DND-41 (cell line): ENCODE measurements at regions not wholly inside any gene's neighbourhood (a gene's known extent, or its start where the extent isn't known, plus 50 kb on each side); places are given as distances from the start of the nearest gene placed in this dataset.
"Not testable (repeated sequence)": the region's sequence is repeated elsewhere in the genome, so short reads cannot be mapped to it uniquely, and the experiment has no call there.

ENCODE experiments used
- ATAC-seq: fragments of 200-7000 bp; cut with Tn5 transposase; 3 replicates; pipeline ENCODE4 v1.9.1; 2021; ENCODE audit warnings: low read depth; ENCODE audit not compliant: insufficient read depth
- DNase-seq: peaks from one replicate; pipeline ENCODE4 v3.0.0-alpha.2; 2020
- H2AFZ ChIP-seq: 2 replicates; pipeline ENCODE4 v1.6.0; 2012; ENCODE audit warnings: low read depth, low read length
- H3K27ac ChIP-seq: 2 replicates; pipeline ENCODE4 v1.5.1; 2012; ENCODE audit warnings: low read length, inconsistent platforms
- H3K27me3 ChIP-seq: fragments of 200-600 bp; sonication (generic); 2 replicates; pipeline ENCODE4 v1.6.0; 2012; ENCODE audit warnings: low read length, mild to moderate bottlenecking, inconsistent platforms; ENCODE audit not compliant: insufficient read depth, poor library complexity
- H3K36me3 ChIP-seq: 2 replicates; pipeline ENCODE4 v1.5.1; 2012; ENCODE audit warnings: low read length, inconsistent platforms; ENCODE audit not compliant: insufficient read depth
- H3K4me1 ChIP-seq: 2 replicates; pipeline ENCODE4 v1.5.1; 2012; ENCODE audit warnings: mild to moderate bottlenecking, low read length; ENCODE audit not compliant: insufficient read depth
- H3K4me2 ChIP-seq: 2 replicates; pipeline ENCODE4 v1.6.0; 2012; ENCODE audit warnings: mild to moderate bottlenecking, moderate library complexity, low read length, inconsistent platforms; ENCODE audit not compliant: insufficient read depth
- H3K4me3 ChIP-seq, 2 experiments: fragments of 200-600 bp in 1 of 2; shearing (Covaris generic) in 1 of 2; 2 replicates each; pipeline ENCODE4 v1.5.1; 2012 to 2016; ENCODE audit warnings: inconsistent platforms in 2 of 2, low read length in 2 of 2, mild to moderate bottlenecking in 2 of 2, low read depth in 1 of 2, moderate library complexity in 1 of 2
- H3K79me2 ChIP-seq: 2 replicates; pipeline ENCODE4 v1.6.0; 2012; ENCODE audit warnings: low read length, inconsistent platforms; ENCODE audit not compliant: insufficient read depth
- H3K9ac ChIP-seq: 2 replicates; pipeline ENCODE4 v1.6.0; 2012; ENCODE audit warnings: low read depth, mild to moderate bottlenecking, inconsistent platforms, low read length, moderate library complexity
- H3K9me3 ChIP-seq: 2 replicates; pipeline ENCODE4 v1.5.1; 2012; ENCODE audit warnings: low read length, moderate library complexity, mild to moderate bottlenecking, inconsistent platforms; ENCODE audit not compliant: insufficient read depth, severe bottlenecking
- H4K20me1 ChIP-seq: 2 replicates; pipeline ENCODE4 v1.6.0; 2012; ENCODE audit warnings: low read length; ENCODE audit not compliant: insufficient read depth
- CTCF ChIP-seq: IDR thresholded peaks from 2 replicates; pipeline ENCODE4 v1.5.1; 2012; ENCODE audit warnings: borderline replicate concordance, low read length, moderate library complexity, mild to moderate bottlenecking; ENCODE audit not compliant: poor library complexity, severe bottlenecking; ENCODE audit errors: extremely low read depth
- EZH2 ChIP-seq: IDR thresholded peaks from 3 replicates; pipeline ENCODE4 v1.6.1; 2012; ENCODE audit warnings: borderline replicate concordance, low read depth, mild to moderate bottlenecking, moderate library complexity, low read length, inconsistent platforms; ENCODE audit not compliant: severe bottlenecking

GRCh38 chr13:79612604-79613003 is 131.6 kb downstream of the NDFIP2 start:
- no peak for DNase-seq
- no peaks in the 10 kb centered on the region for H3K4me1 ChIP-seq

GRCh38 chr13:79607895-79608294 is 126.9 kb downstream of the NDFIP2 start:
- not testable (repeated sequence) for DNase-seq, ATAC-seq, H3K27me3 ChIP-seq, H3K4me2 ChIP-seq, H4K20me1 ChIP-seq, H3K79me2 ChIP-seq, H3K4me1 ChIP-seq, H2AFZ ChIP-seq, H3K27ac ChIP-seq, H3K36me3 ChIP-seq, H3K9ac ChIP-seq, H3K4me3 ChIP-seq, H3K9me3 ChIP-seq

More at GRCh38 chr13:79612604-79613003, 131.6 kb downstream of the NDFIP2 start:
- no peaks in the 10 kb centered on the region for H3K79me2 ChIP-seq
- no peak overlapping the region for H3K27ac ChIP-seq
- no peaks in the 10 kb centered on the region for H3K27me3 ChIP-seq
- TF ChIP-seq EZH2 (no peak), CTCF (no peak)
- H3K4me2 ChIP-seq = no peak overlapping the region
- no peaks in the 10 kb centered on the region for H3K9me3 ChIP-seq
- no peaks in the 10 kb centered on the region for H3K36me3 ChIP-seq
- H4K20me1 ChIP-seq = no peaks in the 10 kb centered on the region
- H2AFZ ChIP-seq = no peak overlapping the region
- no peak overlapping the region for H3K9ac ChIP-seq
- H3K4me3 ChIP-seq = no peak overlapping the region
- ATAC-seq = no peak
